Stimulated activated naive CD8-positive, alpha-beta T cell treated with anti-CD3 and anti-CD28 coated beads, Interleukin-15, Interleukin-2, amounts not matched to agents 100 ng/mL and 50 ng/mL, for 24 hours (primary cell): ENCODE measurements at regions not wholly inside any gene's neighbourhood (a gene's known extent, or its start where the extent isn't known, plus 50 kb on each side); places are given as distances from the start of the nearest gene placed in this dataset.
"Not testable (repeated sequence)": the region's sequence is repeated elsewhere in the genome, so short reads cannot be mapped to it uniquely, and the experiment has no call there.

Source experiments
- H3K27ac Mint-ChIP-seq: one replicate; pipeline ENCODE4 v1.8.0; 2021; ENCODE audit warnings: mild to moderate bottlenecking, mixed read lengths
- H3K27me3 Mint-ChIP-seq: one replicate; pipeline ENCODE4 v1.8.0; 2021; ENCODE audit warnings: mixed read lengths
- H3K36me3 Mint-ChIP-seq: one replicate; pipeline ENCODE4 v1.8.0; 2021; ENCODE audit warnings: low read depth, mixed read lengths
- H3K4me1 Mint-ChIP-seq: one replicate; pipeline ENCODE4 v1.8.0; 2021; ENCODE audit warnings: low read depth, mixed read lengths
- H3K4me3 Mint-ChIP-seq: one replicate; pipeline ENCODE4 v1.8.0; 2021; ENCODE audit warnings: mild to moderate bottlenecking, mixed read lengths
- H3K9me3 Mint-ChIP-seq: one replicate; pipeline ENCODE4 v1.8.0; 2021; ENCODE audit warnings: mixed read lengths

GRCh38 chrX:43380704-43381103 is 275.4 kb upstream of the MAOA start:
- Mint-ChIP-seq H3K4me1 (no peaks in the 10 kb centered on the region), H3K36me3 (no peaks in the 10 kb centered on the region), H3K4me3 (no peak overlapping the region), H3K9me3 (peaks cover 4% of the 10 kb centered on the region), H3K27me3 (no peaks in the 10 kb centered on the region), H3K27ac (no peak overlapping the region)

GRCh38 chrX:43386875-43387274 is 269.2 kb upstream of the MAOA start:
- Mint-ChIP-seq H3K27me3 (peaks cover 3% of the 10 kb centered on the region), H3K4me3 (no peak overlapping the region), H3K36me3 (no peaks in the 10 kb centered on the region), H3K27ac (no peak overlapping the region), H3K9me3 (peaks cover 4% of the 10 kb centered on the region), H3K4me1 (no peaks in the 10 kb centered on the region)

- Mint-ChIP-seq H3K36me3 (no peaks in the 10 kb centered on the region), H3K4me1 (no peaks in the 10 kb centered on the region), H3K4me3 (no peak overlapping the region), H3K27ac (no peak overlapping the region), H3K27me3 (no peaks in the 10 kb centered on the region), H3K9me3 (peaks cover 5% of the 10 kb centered on the region)
These were observed 250.9 kb upstream of the MAOA start for GRCh38 chrX:43405191-43405590.

- H3K27me3 Mint-ChIP-seq, result peaks cover 4% of the 10 kb centered on the region
- H3K9me3 Mint-ChIP-seq, result no peaks in the 10 kb centered on the region
- no peaks in the 10 kb centered on the region for H3K36me3 Mint-ChIP-seq
- H3K4me3 Mint-ChIP-seq, result no peak overlapping the region
- H3K4me1 Mint-ChIP-seq, result no peaks in the 10 kb centered on the region
- no peak overlapping the region for H3K27ac Mint-ChIP-seq
These were observed 232.2 kb upstream of the MAOA start for GRCh38 chrX:43423876-43424275.

- no peak overlapping the region for H3K4me3 Mint-ChIP-seq
- H3K27ac Mint-ChIP-seq, result no peak overlapping the region
- peaks cover 6% of the 10 kb centered on the region for H3K36me3 Mint-ChIP-seq
- H3K9me3 Mint-ChIP-seq, result peaks cover 3% of the 10 kb centered on the region
- H3K27me3 Mint-ChIP-seq, result peaks cover 21% of the 10 kb centered on the region
- H3K4me1 Mint-ChIP-seq, result peaks cover 3% of the 10 kb centered on the region
These were observed 219.6 kb upstream of the MAOA start for GRCh38 chrX:43436517-43436916.

- H3K4me3 Mint-ChIP-seq, result no peak overlapping the region
- no peaks in the 10 kb centered on the region for H3K36me3 Mint-ChIP-seq
- no peaks in the 10 kb centered on the region for H3K4me1 Mint-ChIP-seq
- no peaks in the 10 kb centered on the region for H3K9me3 Mint-ChIP-seq
- H3K27ac Mint-ChIP-seq, result no peak overlapping the region
- no peaks in the 10 kb centered on the region for H3K27me3 Mint-ChIP-seq
These were observed 209.3 kb upstream of the MAOA start for GRCh38 chrX:43446752-43447151.

GRCh38 chrX:43448688-43449087 is 207.4 kb upstream of the MAOA start:
- Mint-ChIP-seq H3K27me3 (no peaks in the 10 kb centered on the region), H3K9me3 (no peaks in the 10 kb centered on the region), H3K27ac (no peak overlapping the region), H3K4me1 (no peaks in the 10 kb centered on the region), H3K36me3 (no peaks in the 10 kb centered on the region), H3K4me3 (no peak overlapping the region)

- no peaks in the 10 kb centered on the region for H3K27me3 Mint-ChIP-seq
- no peaks in the 10 kb centered on the region for H3K9me3 Mint-ChIP-seq
- H3K27ac Mint-ChIP-seq, result no peak overlapping the region
- no peaks in the 10 kb centered on the region for H3K4me1 Mint-ChIP-seq
- H3K4me3 Mint-ChIP-seq, result no peak overlapping the region
- H3K36me3 Mint-ChIP-seq, result no peaks in the 10 kb centered on the region
These were observed 205.7 kb upstream of the MAOA start for GRCh38 chrX:43450355-43450754.

GRCh38 chrX:43451976-43452686 is 204.0 kb upstream of the MAOA start:
- H3K9me3 Mint-ChIP-seq, H3K27me3 Mint-ChIP-seq, H3K27ac Mint-ChIP-seq, H3K4me1 Mint-ChIP-seq, H3K4me3 Mint-ChIP-seq, H3K36me3 Mint-ChIP-seq: not testable (repeated sequence)

- Mint-ChIP-seq H3K4me3 (no peak overlapping the region), H3K36me3 (no peaks in the 10 kb centered on the region), H3K9me3 (no peaks in the 10 kb centered on the region), H3K4me1 (no peaks in the 10 kb centered on the region), H3K27me3 (no peaks in the 10 kb centered on the region), H3K27ac (no peak overlapping the region)
These were observed 200.0 kb upstream of the MAOA start for GRCh38 chrX:43456063-43456462.

GRCh38 chrX:43456906-43457305 is 199.2 kb upstream of the MAOA start:
- no peak overlapping the region for H3K27ac Mint-ChIP-seq
- H3K36me3 Mint-ChIP-seq, result no peaks in the 10 kb centered on the region
- H3K27me3 Mint-ChIP-seq, result no peaks in the 10 kb centered on the region
- H3K4me1 Mint-ChIP-seq, result no peaks in the 10 kb centered on the region
- no peaks in the 10 kb centered on the region for H3K9me3 Mint-ChIP-seq
- H3K4me3 Mint-ChIP-seq, result no peak overlapping the region

GRCh38 chrX:43467608-43468234 is 188.4 kb upstream of the MAOA start:
- H3K9me3 Mint-ChIP-seq, result no peaks in the 10 kb centered on the region
- peaks cover 16% of the 10 kb centered on the region for H3K4me1 Mint-ChIP-seq
- no peak overlapping the region for H3K27ac Mint-ChIP-seq
- H3K27me3 Mint-ChIP-seq, result no peaks in the 10 kb centered on the region
- no peak overlapping the region for H3K4me3 Mint-ChIP-seq
- no peaks in the 10 kb centered on the region for H3K36me3 Mint-ChIP-seq

- H3K27me3 Mint-ChIP-seq, result no peaks in the 10 kb centered on the region
- no peak overlapping the region for H3K4me3 Mint-ChIP-seq
- peaks cover 16% of the 10 kb centered on the region for H3K4me1 Mint-ChIP-seq
- no peaks in the 10 kb centered on the region for H3K36me3 Mint-ChIP-seq
- no peak overlapping the region for H3K27ac Mint-ChIP-seq
- H3K9me3 Mint-ChIP-seq, result no peaks in the 10 kb centered on the region
These were observed 186.6 kb upstream of the MAOA start for GRCh38 chrX:43469391-43470054.

- H3K27ac Mint-ChIP-seq, result no peak overlapping the region
These were observed 181.8 kb upstream of the MAOA start for GRCh38 chrX:43474321-43474720.

GRCh38 chrX:43479070-43479469 is 177.0 kb upstream of the MAOA start:
- Mint-ChIP-seq H3K9me3 (no peaks in the 10 kb centered on the region), H3K27ac (no peak overlapping the region), H3K36me3 (no peaks in the 10 kb centered on the region), H3K4me1 (no peaks in the 10 kb centered on the region), H3K4me3 (no peak overlapping the region), H3K27me3 (no peaks in the 10 kb centered on the region)

More at GRCh38 chrX:43474321-43474720, 181.8 kb upstream of the MAOA start:
- H3K27me3 Mint-ChIP-seq, result no peaks in the 10 kb centered on the region
- H3K4me1 Mint-ChIP-seq, result peaks cover 9% of the 10 kb centered on the region
- H3K4me3 Mint-ChIP-seq, result no peak overlapping the region
- no peaks in the 10 kb centered on the region for H3K9me3 Mint-ChIP-seq
- no peaks in the 10 kb centered on the region for H3K36me3 Mint-ChIP-seq
